HL-60 (cell line): ENCODE measurements at regions not wholly inside any gene's neighbourhood (a gene's known extent, or its start where the extent isn't known, plus 50 kb on each side); places are given as distances from the start of the nearest gene placed in this dataset.

Source experiments
- DNase-seq, 2 experiments: peaks; one replicate each; pipeline ENCODE4 v3.0.0-alpha.2; 2010 to 2020; ENCODE audit warnings: low read depth in 1 of 2, low spot score in 1 of 2
- H3K27ac ChIP-seq: fragments of 250-450 bp; sonication (Bioruptor Pico); replicated peaks from 2 replicates; pipeline ENCODE4 v1.5.1; 2020; ENCODE audit warnings: mild to moderate bottlenecking, moderate library complexity
- H3K27me3 ChIP-seq: fragments of 250-450 bp; sonication (Bioruptor Pico); 2 replicates; pipeline ENCODE4 v1.5.1; 2021; ENCODE audit warnings: mild to moderate bottlenecking, moderate library complexity; ENCODE audit not compliant: insufficient read depth, poor library complexity, severe bottlenecking
- H3K4me3 ChIP-seq: replicated peaks from 2 replicates; pipeline ENCODE4 v1.5.1; 2011; ENCODE audit warnings: mild to moderate bottlenecking, control low read depth, low read length; ENCODE audit not compliant: insufficient read depth
- CTCF ChIP-seq: IDR thresholded peaks from one replicate; pipeline ENCODE4 v1.5.1; 2011; ENCODE audit warnings: low read length, control low read depth, inconsistent platforms; ENCODE audit not compliant: insufficient read depth
- GABPA ChIP-seq: IDR thresholded peaks from 2 replicates; pipeline ENCODE4 v1.6.1; 2012; ENCODE audit warnings: low read depth
- POLR2AphosphoS5 ChIP-seq: IDR thresholded peaks from 2 replicates; pipeline ENCODE4 v1.6.1; 2012; ENCODE audit warnings: low read depth
- REST ChIP-seq: IDR thresholded peaks from 2 replicates; pipeline ENCODE4 v1.6.1; 2012; ENCODE audit warnings: low read depth; ENCODE audit not compliant: insufficient replicate concordance
- SPI1 ChIP-seq: IDR thresholded peaks from 2 replicates; pipeline ENCODE4 v1.6.1; 2012; ENCODE audit warnings: low read depth, mild to moderate bottlenecking, borderline replicate concordance

- DNase-seq: no peak
- Histone ChIP-seq H3K4me3 (no peak overlapping the region), H3K27me3 (no peaks in the 10 kb centered on the region), H3K27ac (no peak overlapping the region)
- TF ChIP-seq CTCF (no peak), REST (no peak), GABPA (no peak), POLR2AphosphoS5 (no peak), SPI1 (no peak)
Measured at GRCh38 chr13:105625691-105626090, 909.8 kb downstream of the EFNB2 start.

DNA sequence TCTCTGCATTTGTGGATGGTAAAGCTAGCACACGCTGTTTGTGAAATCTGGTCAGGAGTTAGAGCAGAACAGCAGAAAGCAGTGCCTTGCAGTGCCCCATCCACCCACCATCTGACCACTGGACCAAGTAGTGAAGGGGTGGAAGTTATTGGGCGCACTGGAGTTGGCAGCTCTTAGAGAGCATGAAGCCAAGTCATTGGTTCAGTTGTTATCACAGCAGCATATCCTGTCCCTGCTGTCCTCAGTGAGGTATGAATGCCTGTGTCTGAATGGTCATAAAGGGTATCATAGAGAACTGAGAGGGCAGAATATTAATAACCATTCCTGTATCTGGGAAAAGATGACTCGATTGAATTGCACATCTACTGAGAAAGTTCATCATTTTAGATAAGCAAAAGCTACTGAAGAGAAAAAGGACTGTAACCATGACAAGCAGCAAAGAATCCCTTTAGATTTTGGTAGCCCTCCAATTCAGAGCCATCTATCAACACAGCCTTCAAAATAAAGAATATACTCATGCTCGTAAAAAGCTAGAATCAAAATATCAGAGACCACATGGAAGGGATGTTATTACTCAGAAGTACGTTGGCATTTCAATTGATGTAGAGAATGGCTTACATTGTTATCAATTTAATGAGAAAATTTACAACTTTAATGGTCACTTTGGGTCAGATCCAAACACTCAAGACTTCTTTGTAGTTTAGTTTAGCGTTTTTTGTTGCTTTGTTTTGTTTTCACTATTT lies 919.0 kb downstream of the EFNB2 start:
- no peak for DNase-seq
- no peak overlapping the region for H3K4me3 ChIP-seq
- TF ChIP-seq REST (no peak), CTCF (no peak), GABPA (no peak), POLR2AphosphoS5 (no peak), SPI1 (no peak)

GRCh38 chr13:105612541-105612940 lies 922.9 kb downstream of the EFNB2 start:
- DNase-seq: no peak
- TF ChIP-seq POLR2AphosphoS5: no peak
- no peak for TF ChIP-seq CTCF
- TF ChIP-seq GABPA: no peak
- TF ChIP-seq SPI1: no peak
- TF ChIP-seq REST: no peak
- H3K27ac ChIP-seq: no peak overlapping the region

More for the DNA sequence above, 919.0 kb downstream of the EFNB2 start:
- H3K27me3 ChIP-seq: no peaks in the 10 kb centered on the region
- no peak overlapping the region for H3K27ac ChIP-seq

More at GRCh38 chr13:105612541-105612940, 922.9 kb downstream of the EFNB2 start:
- Histone ChIP-seq H3K4me3 (no peak overlapping the region), H3K27me3 (no peaks in the 10 kb centered on the region)
